HG02981 (cell line): ENCODE measurements at regions not wholly inside any gene's neighbourhood (a gene's known extent, or its start where the extent isn't known, plus 50 kb on each side); places are given as distances from the start of the nearest gene placed in this dataset.
"Not testable (repeated sequence)": the region's sequence is repeated elsewhere in the genome, so short reads cannot be mapped to it uniquely, and the experiment has no call there.

ENCODE experiments used
- ATAC-seq: cut with Tn5 transposase; IDR thresholded peaks from one replicate; pipeline ENCODE4 v1.9.1; 2021; ENCODE audit warnings: mild to moderate bottlenecking, moderate library complexity; ENCODE audit not compliant: unreplicated experiment

GRCh38 chr2:31739161-31739560 lies 158.4 kb upstream of the SRD5A2 start:
- ATAC-seq, result no peak

- ATAC-seq, result no peak
These were observed 156.1 kb upstream of the SRD5A2 start for GRCh38 chr2:31736695-31737454.

- no peak for ATAC-seq
These were observed 155.0 kb upstream of the SRD5A2 start for GRCh38 chr2:31735716-31736115.

GRCh38 chr2:31729442-31730092 lies 148.8 kb upstream of the SRD5A2 start:
- ATAC-seq, result no peak

DNA sequence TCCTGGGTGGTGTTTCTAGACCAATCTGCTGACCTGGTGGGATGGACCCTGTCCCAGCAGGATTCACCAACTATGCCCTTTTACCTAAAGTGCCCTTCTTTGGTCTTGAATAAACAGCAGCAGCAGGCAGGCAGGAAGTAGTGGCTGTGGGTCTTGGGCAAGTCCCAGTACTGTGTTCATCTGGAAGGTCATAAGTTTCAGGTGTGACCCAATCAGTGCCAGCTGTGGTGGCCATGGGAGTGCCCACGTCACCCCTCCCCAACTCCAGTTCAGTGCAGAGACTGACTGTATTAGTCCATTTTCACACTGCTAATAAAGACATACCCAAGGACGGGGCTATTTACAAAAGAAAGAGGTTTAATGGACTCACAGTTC lies 148.3 kb upstream of the SRD5A2 start:
- no peak for ATAC-seq

- ATAC-seq, result no peak
These were observed 147.8 kb upstream of the SRD5A2 start for GRCh38 chr2:31728406-31729064.

DNA sequence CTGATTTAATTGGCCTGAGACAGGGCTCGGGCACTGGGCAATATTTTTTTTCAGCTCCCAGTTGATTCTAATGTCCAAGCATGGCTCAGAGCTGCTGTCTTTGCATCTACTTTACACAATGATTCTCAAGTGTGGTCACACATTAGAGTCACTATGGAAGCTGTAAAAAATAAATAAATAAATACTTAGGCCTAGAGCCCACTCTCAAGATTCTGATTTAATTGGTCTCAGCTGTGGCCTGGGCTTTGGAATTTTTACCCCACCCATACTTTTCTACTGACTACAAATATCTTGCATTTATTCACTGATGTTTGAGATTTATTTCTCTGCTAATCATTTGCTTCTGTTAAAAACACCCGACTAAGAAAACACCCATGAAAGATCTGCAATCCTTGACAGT lies 145.7 kb upstream of the SRD5A2 start:
- no peak for ATAC-seq

DNA sequence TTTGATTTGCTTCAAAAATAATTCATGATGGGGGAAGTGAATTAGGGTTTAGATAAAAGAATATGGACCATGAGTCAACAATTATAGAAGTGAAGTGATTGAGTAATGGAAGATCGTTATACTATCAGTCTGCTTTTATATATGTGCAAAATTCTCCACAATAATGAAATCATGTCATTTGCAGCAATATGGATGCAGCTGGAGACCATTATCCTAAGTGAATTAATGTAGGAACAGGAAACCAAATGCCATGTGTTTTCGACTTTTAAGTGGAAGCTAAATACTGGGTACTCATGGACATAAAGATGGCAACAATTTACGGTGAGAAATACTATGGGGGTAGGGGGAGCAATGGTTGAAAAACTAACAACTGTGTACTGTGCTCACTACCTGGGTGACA lies 144.7 kb upstream of the SRD5A2 start:
- no peak for ATAC-seq

GRCh38 chr2:31711737-31712136 lies 131.0 kb upstream of the SRD5A2 start:
- no peak for ATAC-seq

- no peak for ATAC-seq
These were observed 129.4 kb upstream of the SRD5A2 start for GRCh38 chr2:31710121-31710520.

DNA sequence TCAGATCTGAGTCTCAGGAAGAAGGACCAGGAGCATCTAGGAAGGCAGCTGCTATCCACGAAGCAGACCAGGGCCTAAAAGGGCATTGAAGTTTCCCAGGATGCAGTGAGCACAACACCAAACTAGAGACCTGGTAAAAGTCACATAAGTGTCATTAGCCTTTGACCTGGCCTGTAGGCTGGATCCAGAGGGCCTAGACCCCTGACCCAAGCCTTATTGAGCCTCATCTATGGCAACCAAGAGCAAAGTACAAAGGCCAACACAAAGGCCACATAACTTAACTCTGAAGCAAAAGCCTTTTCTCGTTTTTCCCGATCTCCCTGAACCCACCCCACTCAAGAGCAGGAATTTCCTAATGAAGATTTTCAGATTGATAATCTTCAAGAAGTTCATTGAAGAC lies 127.3 kb upstream of the SRD5A2 start:
- ATAC-seq, result no peak

GRCh38 chr2:31704561-31705212 lies 123.9 kb upstream of the SRD5A2 start:
- ATAC-seq, result no peak

DNA sequence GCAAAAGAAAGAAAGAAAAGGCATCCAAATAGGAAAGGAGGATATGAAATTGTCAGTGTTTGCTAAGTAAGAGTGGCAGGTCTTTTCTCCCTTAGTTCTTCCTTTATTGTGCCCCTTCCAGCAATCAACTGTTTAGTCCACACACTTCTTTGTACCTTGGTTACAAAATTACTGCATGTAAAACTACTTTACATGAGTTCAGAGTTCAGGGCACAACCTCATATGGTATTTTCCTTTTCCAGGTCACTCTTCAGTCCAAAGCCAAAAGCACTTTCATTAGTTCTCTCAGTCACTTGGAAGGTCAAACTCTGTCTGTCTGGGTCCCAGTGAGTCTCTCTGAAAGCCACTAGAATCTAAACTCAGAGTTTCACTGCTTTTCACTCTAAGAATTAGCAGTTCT lies 122.5 kb upstream of the SRD5A2 start:
- no peak for ATAC-seq

- no peak for ATAC-seq
These were observed 118.0 kb upstream of the SRD5A2 start for GRCh38 chr2:31698722-31699121.

DNA sequence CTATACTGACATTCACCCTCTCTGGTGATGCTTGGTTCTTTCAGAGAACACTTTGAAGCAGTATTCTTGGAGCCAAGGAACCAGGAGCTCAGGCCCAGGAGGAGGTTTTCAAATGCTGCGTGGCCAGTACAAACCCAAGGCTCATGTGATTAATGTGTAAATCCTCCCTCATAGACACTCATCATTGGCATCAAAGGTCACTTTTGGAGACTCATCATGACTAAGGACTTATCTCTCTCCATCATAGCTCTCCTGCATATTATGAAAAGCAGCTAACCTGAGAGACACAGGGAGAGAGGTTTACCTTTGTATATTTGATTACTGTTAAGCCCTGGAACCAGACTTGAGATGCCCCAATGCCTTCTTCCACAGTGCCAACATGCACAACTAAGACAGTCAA lies 115.3 kb upstream of the SRD5A2 start:
- ATAC-seq, result no peak

- no peak for ATAC-seq
These were observed 113.7 kb upstream of the SRD5A2 start for GRCh38 chr2:31694444-31694843.

- ATAC-seq, result no peak
These were observed 113.1 kb upstream of the SRD5A2 start for GRCh38 chr2:31693882-31694281.

GRCh38 chr2:31688282-31688681 lies 107.5 kb upstream of the SRD5A2 start:
- ATAC-seq, result no peak

- not testable (repeated sequence) for ATAC-seq
These were observed 102.8 kb upstream of the SRD5A2 start for GRCh38 chr2:31683506-31683905.

GRCh38 chr2:31675485-31675901 lies 94.8 kb upstream of the SRD5A2 start:
- no peak for ATAC-seq

- ATAC-seq, result no peak
These were observed 93.7 kb upstream of the SRD5A2 start for GRCh38 chr2:31674446-31674845.

- no peak for ATAC-seq
These were observed 86.1 kb upstream of the SRD5A2 start for GRCh38 chr2:31666878-31667277.
